ENCODE measurements at regions not wholly inside any gene's neighbourhood (a gene's known extent, or its start where the extent isn't known, plus 50 kb on each side); places are given as distances from the start of the nearest gene placed in this dataset.

DNA sequence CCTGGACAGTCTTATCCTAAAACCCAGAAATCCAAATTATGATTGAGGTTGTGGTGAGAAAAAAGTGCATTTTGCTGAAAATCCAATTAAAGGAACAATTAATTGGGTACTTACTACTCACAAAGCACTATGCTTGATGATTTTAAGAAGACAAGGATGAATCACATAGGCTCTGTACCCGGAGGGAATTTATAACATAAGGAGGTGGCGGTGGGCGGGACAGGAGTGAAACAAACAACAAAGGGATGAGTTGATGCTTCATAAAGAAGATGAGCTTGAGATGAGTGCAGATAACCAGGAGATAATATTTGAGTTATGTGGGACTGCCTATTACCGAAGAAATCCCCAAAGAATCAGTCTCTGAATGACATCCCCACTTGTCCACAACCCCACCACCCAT is 171.1 kb upstream of the FZD8 start:
- WGBS (ENCODE audit: insufficient coverage): 95% methylated on average over 3 of the region's 4 CpGs

DNA sequence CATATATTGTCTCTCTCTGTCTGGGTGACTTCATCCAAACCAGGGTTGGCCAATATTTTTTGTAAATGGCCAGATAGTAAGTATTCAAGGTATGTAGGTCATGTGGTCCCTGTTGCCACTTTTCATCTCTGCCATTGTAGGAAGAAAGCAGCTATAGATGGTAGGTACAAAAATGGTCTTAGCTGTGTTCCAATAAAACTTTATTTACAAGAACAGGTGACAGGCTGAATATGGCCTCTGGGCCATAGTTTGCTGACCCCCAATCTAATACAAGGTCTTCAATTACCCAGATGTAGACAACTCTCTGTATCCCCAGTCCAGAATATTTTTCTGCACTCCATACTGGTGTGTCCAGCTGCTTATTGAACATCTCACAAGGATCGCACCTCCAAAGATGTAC is 166.2 kb upstream of the FZD8 start:
- no peak overlapping the region for H3K4me3 ChIP-seq (ENCODE audit: control extremely low read depth in 1 of 5, extremely low read depth in 1 of 5, insufficient read depth in 1 of 5, low read depth in 2 of 5, low read length in 4 of 5)
- 100% methylated on average over 1 of the region's 1 CpG for WGBS (ENCODE audit: insufficient coverage)
- no peak for DNase-seq
- H3K79me2 ChIP-seq (ENCODE audit: control insufficient read depth, insufficient read depth, low read length): no peaks in the 10 kb centered on the region
- H3K27me3 ChIP-seq (replicated peaks in 1 of 4; ENCODE audit: control extremely low read depth in 1 of 4, control insufficient read depth in 3 of 4, insufficient read depth in 4 of 4, low read length in 3 of 4): no peaks in the 10 kb centered on the region
- intact Hi-C loops (cut with micrococcal nuclease): no loop called here
- H3K36me3 ChIP-seq (replicated peaks in 1 of 2; ENCODE audit: control extremely low read depth in 1 of 2, control insufficient read depth in 1 of 2, extremely low read depth in 1 of 2, insufficient read depth in 2 of 2, low read length in 1 of 2): no peaks in the 10 kb centered on the region
- H3K4me1 ChIP-seq (ENCODE audit: control insufficient read depth in 2 of 2, insufficient read depth in 2 of 2, low read length in 2 of 2): no peaks in the 10 kb centered on the region
- H3K4me2 ChIP-seq (replicated peaks; ENCODE audit: low read depth, low read length, poor library complexity, severe bottlenecking): no peak overlapping the region
- no peak overlapping the region for H3K27ac ChIP-seq (ENCODE audit: low read length in 2 of 2)
- ChIA-PET POLR2A (no interaction called here), CTCF (no interaction called here)
- Mint-ChIP-seq H3K27me3 (peaks cover 6% of the 10 kb centered on the region), H3K27ac (no peak overlapping the region), H3K9me3 (ENCODE audit: insufficient read depth) (peaks cover 7% of the 10 kb centered on the region), H3K4me3 (no peak overlapping the region), H3K4me1 (no peaks in the 10 kb centered on the region)
- ATAC-seq (ENCODE audit: low read depth): no peak
- no peak overlapping the region for H3K9ac ChIP-seq (ENCODE audit: low read length)
- TF ChIP-seq EZH2 (IDR thresholded peaks at IDR 0.05; ENCODE audit: borderline replicate concordance, insufficient read depth, low read depth, low read length, poor library complexity, severe bottlenecking): no peak
- TF ChIP-seq, protein P1, sequence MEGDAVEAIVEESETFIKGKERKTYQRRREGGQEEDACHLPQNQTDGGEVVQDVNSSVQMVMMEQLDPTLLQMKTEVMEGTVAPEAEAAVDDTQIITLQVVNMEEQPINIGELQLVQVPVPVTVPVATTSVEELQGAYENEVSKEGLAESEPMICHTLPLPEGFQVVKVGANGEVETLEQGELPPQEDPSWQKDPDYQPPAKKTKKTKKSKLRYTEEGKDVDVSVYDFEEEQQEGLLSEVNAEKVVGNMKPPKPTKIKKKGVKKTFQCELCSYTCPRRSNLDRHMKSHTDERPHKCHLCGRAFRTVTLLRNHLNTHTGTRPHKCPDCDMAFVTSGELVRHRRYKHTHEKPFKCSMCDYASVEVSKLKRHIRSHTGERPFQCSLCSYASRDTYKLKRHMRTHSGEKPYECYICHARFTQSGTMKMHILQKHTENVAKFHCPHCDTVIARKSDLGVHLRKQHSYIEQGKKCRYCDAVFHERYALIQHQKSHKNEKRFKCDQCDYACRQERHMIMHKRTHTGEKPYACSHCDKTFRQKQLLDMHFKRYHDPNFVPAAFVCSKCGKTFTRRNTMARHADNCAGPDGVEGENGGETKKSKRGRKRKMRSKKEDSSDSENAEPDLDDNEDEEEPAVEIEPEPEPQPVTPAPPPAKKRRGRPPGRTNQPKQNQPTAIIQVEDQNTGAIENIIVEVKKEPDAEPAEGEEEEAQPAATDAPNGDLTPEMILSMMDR (IDR thresholded peaks at IDR 0.05): no peak
- H3K9me3 ChIP-seq (ENCODE audit: control extremely low read depth in 1 of 3, control insufficient read depth in 2 of 3, insufficient read depth in 1 of 3, low read length in 2 of 3): peaks cover 0 to 2% (median 0%) of the 10 kb centered on the region in 3 donors
- H2AFZ ChIP-seq (ENCODE audit: insufficient read depth, low read depth, low read length, poor library complexity, severe bottlenecking): no peak overlapping the region
- no peaks in the 10 kb centered on the region for H4K20me1 ChIP-seq (ENCODE audit: control insufficient read depth, insufficient read depth, low read length, poor library complexity, severe bottlenecking)

More for the DNA sequence above, 171.1 kb upstream of the FZD8 start:
- Histone ChIP-seq H3K4me1 (ENCODE audit: control insufficient read depth in 2 of 2, insufficient read depth in 2 of 2, low read length in 2 of 2) (no peaks in the 10 kb centered on the region), H3K4me3 (ENCODE audit: control extremely low read depth in 1 of 5, extremely low read depth in 1 of 5, insufficient read depth in 1 of 5, low read depth in 2 of 5, low read length in 4 of 5) (no peak overlapping the region), H3K9me3 (ENCODE audit: control extremely low read depth in 1 of 3, control insufficient read depth in 2 of 3, insufficient read depth in 1 of 3, low read length in 2 of 3) (peaks cover 0 to 2% (median 0%) of the 10 kb centered on the region in 3 donors), H3K27me3 (replicated peaks in 1 of 4; ENCODE audit: control extremely low read depth in 1 of 4, control insufficient read depth in 3 of 4, insufficient read depth in 4 of 4, low read length in 3 of 4) (no peaks in the 10 kb centered on the region), H3K27ac (ENCODE audit: low read length in 2 of 2) (no peak overlapping the region), H3K9ac (ENCODE audit: low read length) (no peak overlapping the region), H2AFZ (ENCODE audit: insufficient read depth, low read depth, low read length, poor library complexity, severe bottlenecking) (no peak overlapping the region), H3K36me3 (replicated peaks in 1 of 2; ENCODE audit: control extremely low read depth in 1 of 2, control insufficient read depth in 1 of 2, extremely low read depth in 1 of 2, insufficient read depth in 2 of 2, low read length in 1 of 2) (no peaks in the 10 kb centered on the region), H3K4me2 (replicated peaks; ENCODE audit: low read depth, low read length, poor library complexity, severe bottlenecking) (no peak overlapping the region), H3K79me2 (ENCODE audit: control insufficient read depth, insufficient read depth, low read length) (no peaks in the 10 kb centered on the region), H4K20me1 (ENCODE audit: control insufficient read depth, insufficient read depth, low read length, poor library complexity, severe bottlenecking) (no peaks in the 10 kb centered on the region)
- Mint-ChIP-seq H3K27ac (no peak overlapping the region), H3K4me1 (no peaks in the 10 kb centered on the region), H3K9me3 (ENCODE audit: insufficient read depth) (peaks cover 7% of the 10 kb centered on the region), H3K27me3 (peaks cover 6% of the 10 kb centered on the region), H3K4me3 (no peak overlapping the region)
- POLR2A ChIA-PET: no interaction called here
- ATAC-seq (ENCODE audit: low read depth) (no peak), DNase-seq (no peak)
- intact Hi-C loops (cut with micrococcal nuclease): no loop called here
- no peak for TF ChIP-seq EZH2 (IDR thresholded peaks at IDR 0.05; ENCODE audit: borderline replicate concordance, insufficient read depth, low read depth, low read length, poor library complexity, severe bottlenecking)
- TF ChIP-seq, protein P1 (IDR thresholded peaks at IDR 0.05): no peak
- CTCF ChIA-PET: no interaction called here

Measured in B cell (primary cell).